Fibroblast of the aortic adventitia (primary cell): ENCODE measurements at regions not wholly inside any gene's neighbourhood (a gene's known extent, or its start where the extent isn't known, plus 50 kb on each side); places are given as distances from the start of the nearest gene placed in this dataset.
"Not testable (repeated sequence)": the region's sequence is repeated elsewhere in the genome, so short reads cannot be mapped to it uniquely, and the experiment has no call there.

ENCODE experiments used
- DNase-seq: peaks from one replicate; pipeline ENCODE4 v3.0.0-alpha.2; 2010; ENCODE audit warnings: low read depth
- H3K4me3 ChIP-seq: 2 replicates; pipeline ENCODE4 v1.5.1; 2011; ENCODE audit warnings: low read depth, mild to moderate bottlenecking, control low read depth, low read length, moderate library complexity
- TF ChIP-seq, protein P1 (sequence below): IDR thresholded peaks from 2 replicates; pipeline ENCODE4 v1.5.1; 2011; ENCODE audit warnings: mild to moderate bottlenecking, low read length, control low read depth, inconsistent platforms; ENCODE audit not compliant: insufficient read depth

DNA sequence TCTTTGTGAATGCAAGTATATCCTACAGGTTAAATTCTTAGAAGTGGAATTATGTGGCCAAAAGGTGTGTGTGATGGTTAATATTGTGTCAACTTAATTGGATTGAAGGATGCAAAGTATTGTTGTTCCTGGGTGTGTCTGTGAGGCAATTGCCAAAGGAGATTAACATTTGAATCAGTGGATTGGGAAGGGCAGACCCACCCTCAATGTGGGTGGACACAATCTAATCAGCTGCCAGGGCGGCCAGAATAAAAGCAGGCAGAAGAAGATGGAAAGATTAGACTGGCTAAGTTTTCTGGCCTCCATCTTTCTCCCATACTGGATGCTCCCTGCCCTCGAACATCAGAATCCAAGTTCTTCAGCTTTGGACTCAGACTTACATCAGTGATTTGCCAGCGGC, 76.2 kb upstream of the GBA3 start:
- no peak for DNase-seq
- TF ChIP-seq, protein P1, sequence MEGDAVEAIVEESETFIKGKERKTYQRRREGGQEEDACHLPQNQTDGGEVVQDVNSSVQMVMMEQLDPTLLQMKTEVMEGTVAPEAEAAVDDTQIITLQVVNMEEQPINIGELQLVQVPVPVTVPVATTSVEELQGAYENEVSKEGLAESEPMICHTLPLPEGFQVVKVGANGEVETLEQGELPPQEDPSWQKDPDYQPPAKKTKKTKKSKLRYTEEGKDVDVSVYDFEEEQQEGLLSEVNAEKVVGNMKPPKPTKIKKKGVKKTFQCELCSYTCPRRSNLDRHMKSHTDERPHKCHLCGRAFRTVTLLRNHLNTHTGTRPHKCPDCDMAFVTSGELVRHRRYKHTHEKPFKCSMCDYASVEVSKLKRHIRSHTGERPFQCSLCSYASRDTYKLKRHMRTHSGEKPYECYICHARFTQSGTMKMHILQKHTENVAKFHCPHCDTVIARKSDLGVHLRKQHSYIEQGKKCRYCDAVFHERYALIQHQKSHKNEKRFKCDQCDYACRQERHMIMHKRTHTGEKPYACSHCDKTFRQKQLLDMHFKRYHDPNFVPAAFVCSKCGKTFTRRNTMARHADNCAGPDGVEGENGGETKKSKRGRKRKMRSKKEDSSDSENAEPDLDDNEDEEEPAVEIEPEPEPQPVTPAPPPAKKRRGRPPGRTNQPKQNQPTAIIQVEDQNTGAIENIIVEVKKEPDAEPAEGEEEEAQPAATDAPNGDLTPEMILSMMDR, result no peak
- H3K4me3 ChIP-seq, result no peak overlapping the region

DNA sequence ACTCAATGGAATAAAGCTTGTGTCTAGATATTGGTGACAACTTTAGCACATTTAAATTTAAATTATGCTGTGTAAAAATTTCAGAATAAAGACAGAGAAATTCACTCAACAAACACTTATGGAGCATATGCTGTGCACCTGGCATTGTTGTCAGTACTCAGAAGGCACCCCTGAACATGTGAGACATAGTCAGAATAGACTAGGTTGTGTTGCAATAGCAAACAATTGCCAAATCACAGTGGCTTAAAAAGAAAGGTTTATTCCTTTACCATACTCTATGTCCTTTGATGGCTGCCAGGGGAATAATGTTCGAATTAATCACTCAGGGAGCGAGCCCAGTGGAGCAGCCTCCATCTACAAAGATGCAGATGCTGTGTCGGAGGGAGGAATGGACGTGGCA, 72.6 kb upstream of the GBA3 start:
- DNase-seq, H3K4me3 ChIP-seq: not testable (repeated sequence)

DNA sequence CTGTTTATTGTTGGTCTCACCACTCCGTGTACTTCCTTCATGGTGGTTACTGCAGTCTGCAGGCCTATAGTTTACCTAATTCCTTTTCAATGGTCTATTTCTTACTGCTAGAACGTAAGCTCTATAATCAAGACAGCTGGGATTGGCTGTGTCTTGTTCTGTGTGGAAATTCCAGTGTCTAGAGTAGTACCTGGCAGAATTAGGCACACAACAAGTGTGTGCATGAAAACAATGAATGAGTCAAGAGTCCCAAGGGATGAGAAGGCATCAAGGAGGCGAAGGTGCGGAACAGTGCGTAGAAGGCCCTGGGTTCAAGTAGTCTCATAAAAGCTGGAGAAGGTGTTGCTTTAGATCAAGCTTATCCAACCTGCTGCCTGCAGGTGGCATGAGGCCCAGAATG, 70.8 kb upstream of the GBA3 start:
- H3K4me3 ChIP-seq, DNase-seq: not testable (repeated sequence)

DNA sequence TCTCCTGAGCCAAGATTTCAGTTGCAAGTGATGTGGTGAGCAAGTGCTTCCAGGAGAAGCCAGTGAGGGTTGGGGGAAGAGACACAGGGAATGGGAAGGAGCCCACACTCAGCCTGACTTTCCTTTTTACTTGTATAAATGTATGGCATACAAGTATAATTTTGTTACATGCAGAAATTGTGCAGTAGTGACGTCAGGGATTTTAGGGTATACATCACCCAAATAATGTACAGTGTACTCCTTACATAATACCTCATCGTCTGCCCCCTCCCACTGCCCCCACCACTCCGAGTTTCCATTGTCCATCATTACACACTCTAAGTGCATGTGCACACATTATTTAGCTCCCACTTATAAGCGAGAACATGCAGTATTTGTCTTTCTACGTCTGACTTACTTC, 68.7 kb upstream of the GBA3 start:
- H3K4me3 ChIP-seq, DNase-seq: not testable (repeated sequence)

DNA sequence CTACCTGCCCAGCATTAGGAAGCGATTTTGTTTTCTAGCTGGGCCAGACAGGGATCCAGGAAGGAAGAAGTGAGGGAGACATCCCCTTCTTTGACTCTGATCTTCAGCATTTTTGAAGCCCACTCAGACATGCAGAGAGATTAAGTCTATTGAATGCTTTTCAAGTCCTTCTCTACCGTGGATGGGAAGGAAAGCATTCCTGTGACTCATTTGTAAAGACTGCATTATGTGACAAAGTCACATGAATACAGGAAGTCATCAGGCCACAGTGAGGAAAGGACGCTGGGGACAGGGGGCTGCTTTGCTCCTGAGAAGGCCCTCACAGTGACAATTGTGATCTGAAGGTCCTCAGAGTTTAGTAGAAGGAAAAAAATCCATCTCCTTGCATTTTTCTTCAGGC, 67.4 kb upstream of the GBA3 start:
- DNase-seq, result no peak
- no peak overlapping the region for H3K4me3 ChIP-seq
- TF ChIP-seq, protein P1, result no peak

DNA sequence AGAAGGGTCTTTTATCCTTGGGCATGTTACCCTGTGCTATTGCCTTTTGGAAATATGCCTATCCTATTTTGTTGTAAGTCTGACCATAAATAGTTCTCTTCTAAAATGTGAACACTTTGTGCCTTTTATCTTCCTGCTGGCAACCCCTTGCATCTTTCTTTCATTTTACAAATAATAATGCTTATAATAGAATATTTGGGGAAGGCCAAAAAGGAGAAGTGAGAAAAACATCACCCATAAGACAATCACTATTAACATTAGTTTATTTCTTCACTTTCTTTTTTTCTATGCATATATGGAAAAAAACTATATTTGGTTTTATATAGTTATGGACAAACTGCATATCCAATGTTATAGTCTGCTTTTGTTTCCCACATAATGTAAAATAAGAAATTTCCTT, 64.9 kb upstream of the GBA3 start:
- H3K4me3 ChIP-seq, DNase-seq: not testable (repeated sequence)

DNA sequence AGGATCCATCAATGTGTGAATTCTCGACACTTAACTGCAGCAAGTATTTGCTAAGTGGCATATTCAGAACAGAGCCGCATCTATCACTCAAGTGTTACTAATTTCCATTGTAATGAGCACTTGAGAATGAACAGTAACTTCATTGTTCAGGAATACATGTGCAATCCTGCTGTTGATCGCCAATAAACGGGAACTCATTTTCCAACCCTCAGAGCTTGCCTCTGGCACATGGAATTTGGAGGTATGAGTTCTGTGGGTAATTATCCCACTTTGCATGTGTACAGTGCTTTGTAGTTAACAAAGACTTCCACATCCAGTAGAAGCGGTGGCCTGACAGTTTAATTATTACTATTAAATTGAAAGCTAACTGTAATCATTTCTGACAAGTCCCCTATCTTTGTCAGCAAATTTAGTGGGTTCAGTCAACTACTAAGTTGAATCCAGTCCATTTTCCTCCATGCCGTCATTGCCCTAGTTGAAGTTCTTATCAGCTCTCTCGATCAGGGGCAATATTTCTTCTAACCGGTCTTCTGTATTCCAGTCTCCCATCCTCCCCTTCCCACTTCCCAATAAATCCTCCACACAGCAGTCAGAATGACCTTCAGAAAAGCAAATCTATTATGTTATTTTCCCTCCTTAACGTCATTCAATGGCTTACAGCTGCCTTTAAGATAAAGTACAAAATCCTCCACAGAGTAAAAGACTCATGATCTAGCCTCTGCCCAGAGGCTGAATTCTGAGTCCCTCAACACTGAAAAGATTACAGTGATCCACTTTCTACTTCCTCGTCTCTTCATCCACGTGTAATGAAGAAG, 62.4 kb upstream of the GBA3 start:
- not testable (repeated sequence) for H3K4me3 ChIP-seq, DNase-seq

DNA sequence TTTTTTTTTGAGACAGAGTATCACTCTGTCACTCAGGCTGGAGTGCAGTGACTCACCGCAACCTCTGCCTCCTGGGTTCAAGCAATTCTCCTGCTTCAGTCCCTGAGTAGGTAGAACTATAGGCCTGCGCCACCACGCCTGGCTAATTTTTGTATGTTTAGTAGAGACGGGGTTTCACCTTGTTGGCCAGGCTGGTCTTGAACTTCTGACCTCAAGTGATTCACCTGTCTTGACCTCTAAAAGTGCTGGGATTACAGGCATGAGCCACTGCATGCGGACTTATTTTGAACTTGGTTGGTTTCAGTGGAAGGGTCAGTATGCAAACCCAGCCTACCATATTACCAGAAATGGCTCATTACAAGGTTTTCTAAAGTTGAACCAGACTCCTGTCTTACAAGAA, 61.6 kb upstream of the GBA3 start:
- not testable (repeated sequence) for H3K4me3 ChIP-seq, DNase-seq

DNA sequence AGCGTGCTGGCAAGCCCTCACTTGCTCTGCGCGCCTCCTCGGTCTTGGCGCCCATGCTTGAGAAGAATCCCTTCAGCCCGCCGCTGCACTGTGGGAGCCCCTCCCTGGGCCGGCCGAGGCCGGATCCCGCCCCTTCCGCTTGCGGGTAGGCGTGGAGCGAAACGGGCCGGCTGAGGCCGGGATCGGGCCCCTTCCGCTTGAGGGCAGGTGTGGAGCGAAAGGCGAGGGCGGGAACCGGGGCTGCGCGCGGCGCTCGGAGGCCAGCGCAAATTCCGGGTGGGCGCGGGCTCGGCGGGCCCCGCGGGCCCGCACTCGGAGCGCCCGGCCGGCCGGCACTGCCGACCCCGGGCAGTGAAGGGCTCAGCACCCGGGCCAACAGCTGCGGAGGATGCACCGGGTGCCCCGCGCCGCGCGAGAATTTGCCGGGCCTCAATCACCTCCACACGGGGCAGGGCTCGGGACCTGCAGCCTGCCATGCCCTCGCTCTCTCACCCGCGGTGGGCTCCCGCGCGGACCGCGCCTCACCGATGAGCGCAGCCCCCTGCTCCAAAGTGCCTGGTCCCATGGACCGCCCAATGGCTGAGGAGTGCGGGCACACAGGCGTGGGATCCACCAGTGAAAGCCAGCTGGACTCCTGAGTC, 58.1 kb upstream of the GBA3 start:
- DNase-seq, result no peak
- H3K4me3 ChIP-seq, result no peak overlapping the region
- TF ChIP-seq, protein P1, result no peak

DNA sequence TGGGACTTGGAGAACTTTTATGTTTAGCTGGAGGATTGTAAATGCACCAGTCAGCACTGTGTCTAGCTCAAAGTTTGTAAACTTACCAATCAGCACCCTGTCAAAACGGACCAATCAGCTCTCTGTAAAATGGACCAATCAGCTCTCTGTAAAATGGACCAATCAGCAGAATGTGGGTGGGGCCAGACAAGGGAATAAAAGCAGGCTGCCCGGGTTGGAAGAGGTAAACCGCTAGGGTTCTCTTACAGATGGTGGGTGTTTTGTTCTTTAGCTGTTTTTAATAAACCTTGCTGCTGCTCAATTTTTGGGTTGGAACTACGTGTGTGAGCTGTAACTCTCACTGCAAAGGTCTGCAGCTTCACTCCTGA, 57.6 kb upstream of the GBA3 start:
- not testable (repeated sequence) for DNase-seq, H3K4me3 ChIP-seq

DNA sequence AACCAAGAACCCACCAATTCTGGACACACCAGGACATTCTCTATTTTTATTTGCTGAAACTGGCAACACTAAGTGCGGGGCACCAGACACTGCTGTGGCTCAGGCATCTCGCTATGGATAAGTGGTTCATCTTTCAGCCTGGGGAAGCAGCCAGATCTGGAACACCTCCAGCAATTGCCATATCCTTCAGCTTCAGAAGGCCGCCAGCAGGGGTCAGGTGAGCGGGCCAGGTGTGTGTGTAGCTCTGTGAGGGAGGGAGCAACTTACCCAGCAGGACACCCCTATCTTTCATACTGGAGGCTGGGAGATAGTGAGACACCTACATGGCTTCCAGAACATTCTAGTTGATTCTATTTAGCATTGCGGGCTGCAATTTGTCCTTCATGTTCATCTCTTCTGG, 57.0 kb upstream of the GBA3 start:
- no peak for DNase-seq
- TF ChIP-seq, protein P1, result no peak
- no peak overlapping the region for H3K4me3 ChIP-seq
